ENCODE measurements at regions not wholly inside any gene's neighbourhood (a gene's known extent, or its start where the extent isn't known, plus 50 kb on each side); places are given as distances from the start of the nearest gene placed in this dataset.

GRCh38 chr11:119863851-119864601 is 135.0 kb upstream of the NECTIN1 start:
- H3K4me3 ChIP-seq: no peak overlapping the region
- H3K9me3 ChIP-seq (ENCODE audit: low read depth, low read length): no peaks in the 10 kb centered on the region
- no peak overlapping the region for H3K27ac ChIP-seq
- H3K9ac ChIP-seq (ENCODE audit: insufficient read length): no peak overlapping the region
- DNase-seq (ENCODE audit: low read depth, low spot score): no peak
- H3K36me3 ChIP-seq (ENCODE audit: insufficient read depth, low read length): no peaks in the 10 kb centered on the region
- TF ChIP-seq POLR2AphosphoS5 (IDR thresholded peaks at IDR 0.05; ENCODE audit: borderline replicate concordance, low read depth, low read length): no peak
- TF ChIP-seq FOXP2 (optimal IDR thresholded peaks at IDR 0.05; ENCODE audit: control extremely low read depth, extremely low read length, insufficient read depth): no peak

- Histone ChIP-seq H3K9me3 (ENCODE audit: low read depth, low read length) (no peaks in the 10 kb centered on the region), H3K27ac (no peak overlapping the region), H3K4me3 (no peak overlapping the region), H3K36me3 (ENCODE audit: insufficient read depth, low read length) (no peaks in the 10 kb centered on the region), H3K9ac (ENCODE audit: insufficient read length) (no peak overlapping the region)
- no peak for TF ChIP-seq FOXP2 (optimal IDR thresholded peaks at IDR 0.05; ENCODE audit: control extremely low read depth, extremely low read length, insufficient read depth)
- no peak for TF ChIP-seq EZH2 (IDR thresholded peaks at IDR 0.05)
- TF ChIP-seq POLR2AphosphoS5 (IDR thresholded peaks at IDR 0.05; ENCODE audit: borderline replicate concordance, low read depth, low read length): no peak
- no peak for DNase-seq (ENCODE audit: low read depth, low spot score)
Measured at GRCh38 chr11:119863236-119863635, 134.2 kb upstream of the NECTIN1 start.

GRCh38 chr11:119861160-119861559 is 132.2 kb upstream of the NECTIN1 start:
- DNase-seq (ENCODE audit: low read depth, low spot score): no peak
- TF ChIP-seq POLR2AphosphoS5 (IDR thresholded peaks at IDR 0.05; ENCODE audit: borderline replicate concordance, low read depth, low read length): no peak
- no peak for TF ChIP-seq FOXP2 (optimal IDR thresholded peaks at IDR 0.05; ENCODE audit: control extremely low read depth, extremely low read length, insufficient read depth)
- TF ChIP-seq EZH2 (IDR thresholded peaks at IDR 0.05): no peak
- Histone ChIP-seq H3K27ac (no peak overlapping the region), H3K4me3 (no peak overlapping the region), H3K9ac (ENCODE audit: insufficient read length) (no peak overlapping the region), H3K36me3 (ENCODE audit: insufficient read depth, low read length) (no peaks in the 10 kb centered on the region), H3K9me3 (ENCODE audit: low read depth, low read length) (no peaks in the 10 kb centered on the region)

- Histone ChIP-seq H3K4me3 (no peak overlapping the region), H3K36me3 (ENCODE audit: insufficient read depth, low read length) (no peaks in the 10 kb centered on the region), H3K9ac (ENCODE audit: insufficient read length) (no peak overlapping the region), H3K9me3 (ENCODE audit: low read depth, low read length) (no peaks in the 10 kb centered on the region), H3K27ac (no peak overlapping the region)
- no peak for TF ChIP-seq EZH2 (IDR thresholded peaks at IDR 0.05)
- no peak for TF ChIP-seq POLR2AphosphoS5 (IDR thresholded peaks at IDR 0.05; ENCODE audit: borderline replicate concordance, low read depth, low read length)
- TF ChIP-seq FOXP2 (optimal IDR thresholded peaks at IDR 0.05; ENCODE audit: control extremely low read depth, extremely low read length, insufficient read depth): no peak
- DNase-seq (ENCODE audit: low read depth, low spot score): no peak
Measured at GRCh38 chr11:119860561-119861094, 131.6 kb upstream of the NECTIN1 start.

GRCh38 chr11:119859684-119860083 is 130.7 kb upstream of the NECTIN1 start:
- Histone ChIP-seq H3K27ac (no peak overlapping the region), H3K36me3 (ENCODE audit: insufficient read depth, low read length) (no peaks in the 10 kb centered on the region), H3K9me3 (ENCODE audit: low read depth, low read length) (no peaks in the 10 kb centered on the region), H3K9ac (ENCODE audit: insufficient read length) (no peak overlapping the region), H3K4me3 (no peak overlapping the region)
- no peak for DNase-seq (ENCODE audit: low read depth, low spot score)
- no peak for TF ChIP-seq POLR2AphosphoS5 (IDR thresholded peaks at IDR 0.05; ENCODE audit: borderline replicate concordance, low read depth, low read length)
- no peak for TF ChIP-seq EZH2 (IDR thresholded peaks at IDR 0.05)
- TF ChIP-seq FOXP2 (optimal IDR thresholded peaks at IDR 0.05; ENCODE audit: control extremely low read depth, extremely low read length, insufficient read depth): no peak

- no peak for DNase-seq (ENCODE audit: low read depth, low spot score)
- no peak overlapping the region for H3K9ac ChIP-seq (ENCODE audit: insufficient read length)
- no peaks in the 10 kb centered on the region for H3K9me3 ChIP-seq (ENCODE audit: low read depth, low read length)
- H3K4me3 ChIP-seq: no peak overlapping the region
- no peak overlapping the region for H3K27ac ChIP-seq
- TF ChIP-seq EZH2 (IDR thresholded peaks at IDR 0.05): no peak
- TF ChIP-seq POLR2AphosphoS5 (IDR thresholded peaks at IDR 0.05; ENCODE audit: borderline replicate concordance, low read depth, low read length): no peak
- TF ChIP-seq FOXP2 (optimal IDR thresholded peaks at IDR 0.05; ENCODE audit: control extremely low read depth, extremely low read length, insufficient read depth): no peak
- H3K36me3 ChIP-seq (ENCODE audit: insufficient read depth, low read length): no peaks in the 10 kb centered on the region
Measured at GRCh38 chr11:119858288-119858687, 129.3 kb upstream of the NECTIN1 start.

- no peak overlapping the region for H3K27ac ChIP-seq
- TF ChIP-seq EZH2 (IDR thresholded peaks at IDR 0.05): no peak
- no peak for TF ChIP-seq FOXP2 (optimal IDR thresholded peaks at IDR 0.05; ENCODE audit: control extremely low read depth, extremely low read length, insufficient read depth)
- TF ChIP-seq POLR2AphosphoS5 (IDR thresholded peaks at IDR 0.05; ENCODE audit: borderline replicate concordance, low read depth, low read length): no peak
Measured at GRCh38 chr11:119856681-119857485, 127.9 kb upstream of the NECTIN1 start.

GRCh38 chr11:119855066-119855465 is 126.1 kb upstream of the NECTIN1 start:
- Histone ChIP-seq H3K4me3 (no peak overlapping the region), H3K9ac (ENCODE audit: insufficient read length) (no peak overlapping the region), H3K36me3 (ENCODE audit: insufficient read depth, low read length) (no peaks in the 10 kb centered on the region), H3K9me3 (ENCODE audit: low read depth, low read length) (no peaks in the 10 kb centered on the region), H3K27ac (no peak overlapping the region)
- DNase-seq (ENCODE audit: low read depth, low spot score): no peak
- TF ChIP-seq FOXP2 (optimal IDR thresholded peaks at IDR 0.05; ENCODE audit: control extremely low read depth, extremely low read length, insufficient read depth) (no peak), POLR2AphosphoS5 (IDR thresholded peaks at IDR 0.05; ENCODE audit: borderline replicate concordance, low read depth, low read length) (no peak), EZH2 (IDR thresholded peaks at IDR 0.05) (no peak)

More at GRCh38 chr11:119856681-119857485, 127.9 kb upstream of the NECTIN1 start:
- Histone ChIP-seq H3K36me3 (ENCODE audit: insufficient read depth, low read length) (no peaks in the 10 kb centered on the region), H3K9ac (ENCODE audit: insufficient read length) (no peak overlapping the region), H3K9me3 (ENCODE audit: low read depth, low read length) (no peaks in the 10 kb centered on the region), H3K4me3 (no peak overlapping the region)
- no peak for DNase-seq (ENCODE audit: low read depth, low spot score)

All from SK-N-MC (cell line).